HPDE6-E6E7 (cell line): ENCODE measurements at regions not wholly inside any gene's neighbourhood (a gene's known extent, or its start where the extent isn't known, plus 50 kb on each side); places are given as distances from the start of the nearest gene placed in this dataset.

Experiments used
- DNase-seq: peaks from one replicate; pipeline ENCODE4 v3.0.0; 2011; ENCODE audit warnings: missing footprints; ENCODE audit errors: extremely low spot score

- DNase-seq, result no peak
Measured at GRCh38 chr13:84885868-84886267, 913.4 kb downstream of the SLITRK6 start.

GRCh38 chr13:84873951-84874350 lies 925.3 kb downstream of the SLITRK6 start:
- DNase-seq, result no peak

DNA sequence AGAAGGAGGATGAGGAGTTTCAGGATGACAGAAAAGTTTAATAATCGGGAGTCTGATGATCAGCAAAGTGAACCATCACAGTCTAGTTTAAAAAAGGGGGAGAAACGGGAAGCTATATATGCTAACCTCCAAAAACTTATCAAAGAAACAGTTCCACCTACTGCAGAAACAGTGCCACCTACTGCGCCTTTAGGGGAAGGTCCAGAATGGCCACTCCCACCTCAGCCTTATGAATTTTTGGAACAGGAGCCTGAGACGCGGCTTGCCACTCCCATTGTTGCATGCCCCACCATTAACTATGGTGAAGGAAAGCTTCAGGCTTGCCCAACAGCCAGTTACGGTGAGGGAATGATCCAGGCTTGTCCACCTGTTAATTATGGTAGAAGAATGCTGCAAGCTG lies 929.0 kb downstream of the SLITRK6 start:
- no peak for DNase-seq

DNA sequence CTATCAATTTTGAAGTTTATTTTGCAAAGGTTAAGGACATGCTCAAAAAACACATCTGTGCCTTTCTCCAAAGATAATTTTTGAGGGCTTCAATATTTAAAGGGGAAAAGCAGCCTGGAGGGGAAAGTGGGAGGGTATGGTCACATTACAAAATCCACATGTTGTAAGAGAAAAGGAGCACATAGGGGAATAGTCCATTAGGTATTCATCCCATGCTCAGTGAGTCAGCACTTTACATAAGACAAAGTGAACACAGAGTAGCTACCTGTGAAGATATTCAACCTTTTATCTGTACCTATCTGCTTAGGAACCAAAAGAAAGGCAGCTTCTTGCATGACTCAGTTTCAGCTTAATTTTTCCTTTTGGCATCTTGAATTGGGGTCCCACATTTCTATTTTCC lies 932.0 kb downstream of the SLITRK6 start:
- no peak for DNase-seq

- no peak for DNase-seq
Measured at GRCh38 chr13:84865783-84866221, 933.4 kb downstream of the SLITRK6 start.

- DNase-seq, result no peak
Measured at GRCh38 chr13:84864341-84864740, 934.9 kb downstream of the SLITRK6 start.

GRCh38 chr13:84847107-84847506 lies 952.1 kb downstream of the SLITRK6 start:
- no peak for DNase-seq

DNA sequence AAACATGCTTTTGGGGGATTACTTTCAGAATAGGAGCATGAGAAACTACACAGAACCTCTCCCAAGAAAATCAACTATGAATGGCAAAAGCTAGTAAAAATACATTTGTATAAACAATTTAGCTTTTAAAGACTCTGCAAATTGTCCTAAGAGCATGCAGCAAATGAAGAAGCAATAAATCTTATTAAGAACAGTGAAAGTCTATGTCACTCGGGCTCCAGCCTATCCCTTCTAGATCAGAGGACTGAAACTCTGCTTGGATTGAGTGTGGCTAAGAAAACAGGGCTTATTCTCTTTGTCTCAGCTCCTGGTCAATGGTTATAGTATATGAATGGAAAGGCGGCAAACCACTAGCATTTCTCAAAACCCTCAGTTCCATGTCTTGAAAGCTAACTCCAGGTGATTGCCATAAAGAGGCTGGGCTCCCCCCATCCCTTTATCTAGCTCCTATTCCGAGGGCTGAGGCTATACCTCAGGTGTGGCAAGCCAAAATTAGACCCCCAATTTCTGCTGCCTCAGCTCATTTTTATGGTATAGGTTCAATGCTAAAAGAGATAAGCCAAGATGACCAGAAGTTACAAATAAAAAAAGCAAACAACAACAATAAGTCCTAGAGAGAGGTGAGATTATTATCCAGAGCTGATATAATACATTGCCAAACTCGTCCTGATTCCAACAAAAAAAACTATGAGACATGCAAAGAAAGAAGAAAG lies 953.2 kb downstream of the SLITRK6 start:
- no peak for DNase-seq

DNA sequence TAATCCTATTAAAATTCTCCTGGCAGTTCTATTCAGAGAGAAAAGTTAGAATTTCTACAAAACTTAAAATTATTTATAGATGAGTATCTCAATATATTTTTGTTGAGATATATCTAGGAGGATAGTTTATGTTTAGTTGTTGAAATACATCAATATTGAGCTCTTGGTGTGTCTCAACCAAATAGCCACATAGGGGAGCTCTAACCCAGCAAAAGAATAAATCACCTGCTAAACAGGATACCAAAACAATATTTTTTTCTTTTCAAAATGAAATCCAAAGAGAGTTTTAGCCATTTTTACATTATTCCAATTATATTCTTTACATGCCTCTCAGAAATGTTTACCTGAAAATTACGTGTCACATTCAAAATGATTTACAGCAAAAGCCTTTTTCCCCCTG lies 954.7 kb downstream of the SLITRK6 start:
- peak; percentile 6 for DNase-seq

- DNase-seq, result no peak
Measured at GRCh38 chr13:84843368-84843767, 955.9 kb downstream of the SLITRK6 start.

DNA sequence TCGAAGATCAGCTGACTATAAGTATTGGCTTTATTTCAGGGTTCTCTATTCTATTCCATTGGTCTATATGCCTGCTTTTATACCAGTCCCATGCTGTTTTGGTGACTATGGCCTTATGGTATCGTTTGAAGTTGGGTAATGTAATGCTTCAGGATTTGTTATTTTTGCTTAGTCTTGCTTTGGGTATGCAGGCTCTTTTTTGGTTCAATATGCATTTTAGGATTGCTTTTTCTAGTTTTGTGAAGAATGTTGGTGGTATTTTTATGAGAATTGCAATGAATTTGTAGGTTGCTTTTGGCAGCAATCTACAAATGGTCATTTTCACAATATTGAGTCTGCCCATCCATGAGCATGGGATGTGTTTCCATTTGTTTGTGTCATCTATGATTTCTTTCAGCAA lies 951.9 kb upstream of the SLITRK1 start:
- no peak for DNase-seq

- DNase-seq, result no peak
Measured at GRCh38 chr13:84831666-84832657, 949.7 kb upstream of the SLITRK1 start.

DNA sequence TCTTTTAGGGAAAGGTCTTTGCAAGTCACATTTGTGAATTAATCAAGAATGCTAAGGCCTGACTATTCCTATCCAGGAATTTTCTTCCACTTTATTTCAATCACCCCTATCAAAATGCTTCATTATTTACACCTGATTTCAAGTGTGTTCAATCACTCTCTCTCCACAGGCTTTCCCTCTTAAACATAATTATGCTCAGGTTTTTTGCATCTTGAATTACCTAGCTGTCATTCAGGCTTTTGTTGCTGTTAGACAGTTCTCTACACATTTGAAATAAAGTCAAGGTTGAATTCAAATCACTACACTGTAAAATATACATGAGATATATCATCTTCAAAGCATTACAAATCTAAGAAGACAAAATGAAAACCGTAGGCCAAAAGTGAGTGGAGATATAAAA lies 941.3 kb upstream of the SLITRK1 start:
- DNase-seq, result no peak

DNA sequence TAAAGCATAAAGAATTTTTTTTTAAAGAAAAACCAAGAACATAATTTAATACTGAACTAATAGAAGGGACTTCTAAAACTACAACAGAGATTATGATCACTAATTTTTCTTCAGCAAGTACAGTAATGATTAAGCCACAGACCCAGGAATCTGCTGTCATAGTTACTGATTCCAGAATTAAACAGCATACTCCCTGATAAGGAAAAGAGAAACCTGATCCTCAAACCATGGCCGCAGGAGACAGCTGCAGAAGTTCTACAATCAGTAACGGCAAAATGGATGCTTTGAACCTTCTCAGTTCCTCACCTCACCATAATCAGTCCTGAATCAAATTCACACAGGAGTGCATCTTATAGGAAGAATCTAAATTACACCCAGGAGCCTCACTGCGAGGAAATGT lies 939.0 kb upstream of the SLITRK1 start:
- DNase-seq, result no peak

DNA sequence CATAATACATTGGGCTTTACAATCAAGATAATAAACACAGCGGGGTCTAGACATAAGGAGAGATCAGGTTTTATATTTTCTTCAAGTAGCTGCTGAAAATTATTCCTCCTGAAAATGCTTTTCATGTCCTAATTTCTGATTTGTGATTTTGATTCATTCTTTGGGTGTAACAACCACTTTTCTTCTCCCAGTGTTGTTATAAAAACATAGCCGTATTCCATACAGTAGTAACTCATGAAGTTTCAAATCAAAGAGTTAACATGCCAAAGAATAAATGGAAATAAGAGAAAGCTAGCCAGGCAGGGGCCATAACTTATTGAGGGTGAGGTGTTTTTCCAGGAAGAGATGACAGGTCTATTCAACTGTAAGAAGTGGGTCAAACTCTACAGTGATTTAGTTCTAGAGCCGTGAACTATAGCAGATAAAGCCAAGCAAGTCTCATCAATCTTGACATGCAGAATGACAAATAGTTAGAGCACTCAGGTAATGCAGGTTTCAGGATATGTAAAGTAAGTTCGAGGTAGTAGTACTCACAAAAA lies 934.4 kb upstream of the SLITRK1 start:
- DNase-seq, result no peak

GRCh38 chr13:84812789-84813188 lies 930.5 kb upstream of the SLITRK1 start:
- no peak for DNase-seq

DNA sequence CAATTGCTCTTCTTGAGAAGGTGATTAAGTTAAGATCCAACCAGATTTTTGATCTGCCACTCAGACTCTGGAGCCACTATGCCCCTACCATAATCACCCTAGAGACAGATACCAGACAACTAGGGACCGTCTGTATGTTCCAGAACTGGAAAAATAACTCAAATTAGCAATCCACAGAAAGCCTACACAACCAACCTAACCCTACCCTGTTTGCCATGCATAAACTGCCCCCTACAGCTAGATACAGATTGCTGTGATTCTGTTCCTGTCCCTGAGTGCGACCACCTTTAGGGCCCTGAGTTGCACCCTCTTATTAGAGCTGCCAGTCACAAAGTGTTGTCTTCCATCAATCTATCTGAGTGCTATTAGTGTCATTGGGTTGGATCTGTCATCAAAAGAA lies 929.8 kb upstream of the SLITRK1 start:
- DNase-seq, result no peak

GRCh38 chr13:84810781-84811180 lies 928.5 kb upstream of the SLITRK1 start:
- DNase-seq, result no peak

GRCh38 chr13:84802073-84802472 lies 919.8 kb upstream of the SLITRK1 start:
- no peak for DNase-seq

DNA sequence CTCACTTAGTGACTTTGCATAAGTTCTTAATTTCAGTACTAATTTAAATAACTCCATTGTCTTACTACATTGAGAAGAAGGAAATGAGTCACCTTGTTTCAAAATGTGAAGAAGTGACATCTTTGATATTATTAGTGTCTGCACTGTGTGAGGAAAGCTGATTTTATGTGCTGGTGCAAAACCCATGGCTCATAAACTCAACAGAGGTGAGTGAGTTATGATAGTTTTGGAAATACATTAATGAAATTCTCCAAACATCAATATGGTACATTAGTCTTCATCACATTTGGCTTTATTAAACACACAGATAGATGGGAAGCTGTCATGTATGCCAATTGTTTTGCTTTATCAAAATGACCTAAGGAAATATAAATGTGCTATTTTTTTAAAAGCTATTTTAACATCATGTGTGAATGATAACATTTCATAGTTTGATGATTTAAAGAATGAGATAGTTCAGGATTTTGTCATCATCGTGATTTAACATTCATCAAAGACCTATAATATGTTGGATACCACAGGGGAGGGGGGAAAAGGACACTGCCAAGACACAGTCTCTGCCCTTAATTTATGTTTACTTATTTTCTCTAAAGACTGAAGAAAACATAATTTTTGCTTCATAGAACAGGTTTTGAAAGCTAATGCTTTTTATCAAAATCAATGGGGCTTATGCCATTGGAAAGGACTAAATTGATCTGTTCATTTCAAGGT lies 902.3 kb upstream of the SLITRK1 start:
- no peak for DNase-seq

DNA sequence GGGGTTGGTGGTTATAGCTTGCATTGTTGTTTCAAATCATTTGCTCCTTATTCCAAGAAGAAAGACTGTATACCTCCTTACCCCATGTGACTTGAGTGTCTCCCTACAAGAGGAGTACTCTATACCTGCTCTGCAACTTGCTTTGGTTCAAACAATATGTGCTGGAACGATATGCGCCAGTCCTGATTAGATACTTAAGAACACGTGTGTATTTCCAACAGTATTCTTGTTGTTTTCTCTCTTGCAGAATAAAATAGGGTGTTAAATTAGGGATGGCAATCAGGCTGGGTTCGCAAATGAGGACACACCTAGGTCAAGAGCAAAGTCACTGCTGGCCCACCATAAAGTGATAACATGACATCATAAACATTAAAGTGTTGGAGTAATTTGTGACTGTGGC lies 895.0 kb upstream of the SLITRK1 start:
- DNase-seq, result no peak

DNA sequence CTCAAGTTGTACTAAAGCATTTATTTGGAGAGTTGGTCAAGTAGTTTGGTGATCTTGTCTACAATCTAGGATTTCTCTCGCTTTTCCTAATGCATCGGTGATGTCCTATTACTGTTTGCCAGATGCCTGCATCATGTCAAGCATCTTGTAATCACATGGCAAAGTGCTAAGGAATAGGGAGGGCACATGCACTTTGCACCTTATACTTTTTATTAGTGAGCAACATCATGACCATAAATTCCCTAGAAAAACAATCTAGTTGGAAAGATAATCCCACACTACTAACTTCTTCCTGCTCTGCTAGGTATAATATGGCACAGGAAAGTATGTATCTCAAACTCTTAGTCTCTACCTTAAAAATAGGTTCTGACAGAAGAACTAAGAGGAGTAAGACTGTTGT lies 894.3 kb upstream of the SLITRK1 start:
- DNase-seq, result no peak
